HG02973 (cell line): ENCODE measurements at regions not wholly inside any gene's neighbourhood (a gene's known extent, or its start where the extent isn't known, plus 50 kb on each side); places are given as distances from the start of the nearest gene placed in this dataset.

ENCODE experiments used
- ATAC-seq: cut with Tn5 transposase; IDR thresholded peaks from one replicate; pipeline ENCODE4 v1.9.1; 2021; ENCODE audit warnings: moderate library complexity; ENCODE audit not compliant: unreplicated experiment

DNA sequence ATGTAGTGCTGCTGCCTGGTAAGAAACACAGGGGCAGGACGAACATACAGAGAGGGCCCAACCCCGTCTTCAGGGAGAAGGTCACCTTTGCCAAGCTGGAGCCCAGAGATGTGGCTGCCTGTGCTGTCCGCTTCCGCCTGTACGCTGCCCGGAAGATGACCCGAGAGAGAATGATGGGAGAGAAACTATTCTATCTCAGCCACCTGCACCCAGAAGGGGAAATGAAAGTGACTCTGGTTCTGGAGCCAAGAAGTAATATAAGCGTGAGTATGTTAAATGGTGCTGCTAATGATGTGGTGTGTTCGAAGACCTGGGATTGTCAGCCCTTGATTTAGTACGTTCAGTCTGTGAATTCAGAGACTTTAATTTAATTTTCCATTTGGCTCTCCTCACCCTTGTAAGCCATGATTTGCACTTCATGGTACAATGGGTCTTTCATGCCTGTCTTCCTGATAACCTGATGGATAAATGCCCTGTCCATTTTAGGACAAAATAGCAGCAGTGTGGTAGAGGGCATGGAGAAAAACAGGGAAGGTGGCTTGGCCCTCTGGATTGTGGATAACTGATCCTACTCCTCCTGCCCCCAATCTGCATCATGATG, 318.9 kb downstream of the SNAPC1 start:
- ATAC-seq = peak; percentile 88

DNA sequence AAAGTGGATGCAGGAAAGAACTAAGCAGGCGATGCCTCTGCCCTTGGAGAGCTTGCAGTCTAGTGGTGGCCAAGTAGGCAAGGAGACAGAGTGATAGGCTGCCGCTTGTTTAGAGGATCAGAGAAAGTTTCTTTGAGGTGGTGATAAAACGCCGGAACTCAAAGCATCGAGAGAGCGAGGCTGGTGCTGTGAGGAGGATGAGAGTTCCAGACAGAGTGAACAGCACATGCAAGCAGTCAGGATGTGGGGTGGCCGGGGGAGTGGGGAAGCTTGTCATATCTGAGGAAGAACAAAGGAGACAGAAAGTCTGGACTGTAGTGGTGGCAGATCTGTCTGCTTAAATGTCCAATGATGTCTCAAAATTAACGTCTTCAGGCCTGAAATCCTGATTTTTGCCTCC, 319.7 kb downstream of the SNAPC1 start:
- no peak for ATAC-seq

DNA sequence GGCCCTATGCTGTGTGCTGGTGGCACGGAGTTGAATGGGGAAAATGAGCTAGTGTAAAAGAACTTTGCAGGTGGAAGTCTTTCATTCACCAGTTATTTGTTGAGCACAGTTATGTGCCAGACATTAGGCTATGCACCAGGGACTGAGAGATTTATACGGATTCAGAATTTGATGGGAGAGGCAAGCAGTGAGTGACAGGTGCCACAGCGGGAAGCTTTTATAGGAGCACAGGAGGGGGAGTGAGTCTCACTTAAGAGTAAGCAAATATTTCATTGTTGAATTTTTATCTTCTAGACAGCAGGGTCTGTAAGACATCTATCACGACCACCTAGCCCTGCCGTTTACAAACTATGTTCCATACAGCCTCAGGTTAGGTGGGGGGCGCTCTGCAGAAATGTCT, 320.6 kb downstream of the SNAPC1 start:
- no peak for ATAC-seq

DNA sequence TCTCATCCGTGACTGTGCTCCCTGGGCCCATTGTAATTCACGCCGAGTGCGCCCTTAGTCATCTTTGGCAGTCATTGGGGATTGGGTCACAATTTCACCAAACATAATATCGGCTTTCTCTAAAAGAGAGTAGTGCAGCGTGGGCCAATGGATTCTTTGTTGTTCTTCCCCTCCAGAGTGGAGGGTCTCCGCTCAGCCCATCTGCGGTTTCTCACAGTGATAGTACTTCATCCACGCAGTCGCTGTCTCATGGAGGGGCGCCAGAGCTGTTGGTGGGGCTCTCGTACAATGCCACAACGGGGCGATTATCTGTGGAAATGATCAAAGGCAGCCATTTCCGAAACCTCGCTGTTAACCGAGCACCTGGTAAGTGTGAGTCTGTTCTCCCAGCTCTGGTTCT, 321.8 kb downstream of the SNAPC1 start:
- no peak for ATAC-seq

DNA sequence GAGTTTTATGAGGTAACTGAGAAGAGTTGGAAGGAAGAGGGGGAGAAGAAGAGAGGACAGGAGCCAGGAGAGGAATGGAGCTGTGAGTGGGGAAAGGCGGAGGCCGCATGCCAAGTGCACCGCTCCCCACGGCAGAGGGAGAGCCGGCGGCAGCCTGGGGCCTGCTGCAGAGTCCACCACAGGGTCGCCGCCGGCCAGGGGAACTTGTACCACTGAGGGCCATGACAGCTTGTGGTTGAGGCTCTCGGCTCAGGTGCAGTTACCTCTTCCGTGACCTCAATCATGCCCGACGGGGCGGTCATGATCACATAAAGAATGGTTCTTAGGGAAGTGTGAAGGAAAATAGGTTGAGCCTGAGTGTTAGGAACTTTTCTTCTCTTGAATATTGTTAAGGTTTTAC, 325.0 kb downstream of the SNAPC1 start:
- ATAC-seq = no peak

DNA sequence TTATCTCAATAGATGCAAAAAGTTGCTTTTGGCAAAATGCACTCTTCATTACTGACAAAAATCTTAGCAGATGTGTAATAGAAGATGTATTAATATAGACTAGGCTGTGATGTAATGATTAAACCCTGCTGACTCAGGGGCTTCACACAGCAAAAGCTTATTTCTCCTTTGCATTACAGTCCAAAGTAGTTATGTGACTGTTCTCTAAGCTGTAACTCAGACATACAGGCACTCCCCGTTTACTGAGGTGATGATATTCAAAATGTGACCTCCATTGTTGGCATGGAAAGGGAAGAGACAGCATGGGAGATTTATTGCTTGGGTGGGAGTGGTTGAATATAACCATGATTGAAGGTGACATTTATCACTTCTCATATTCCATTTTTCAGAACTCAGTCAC, 331.5 kb downstream of the SNAPC1 start:
- no peak for ATAC-seq

DNA sequence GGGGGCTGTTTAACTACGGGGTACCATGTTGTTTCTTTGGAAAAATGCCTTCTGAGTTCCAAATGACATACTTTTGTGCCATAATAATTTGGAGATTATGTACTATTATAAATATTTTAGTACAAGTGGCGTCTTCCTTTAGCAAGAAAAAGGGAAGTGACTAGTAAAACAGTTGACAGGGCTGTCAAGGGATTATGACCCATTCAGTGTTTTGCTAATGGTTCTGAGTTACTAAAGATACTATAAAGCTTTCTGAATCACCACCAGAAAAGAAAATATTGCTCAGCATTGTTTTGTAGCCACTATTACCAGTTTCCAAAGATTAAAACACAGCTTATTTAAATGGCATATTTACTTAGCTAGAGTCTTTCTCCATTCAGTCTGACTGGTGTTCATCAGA, 334.9 kb downstream of the SNAPC1 start:
- no peak for ATAC-seq

DNA sequence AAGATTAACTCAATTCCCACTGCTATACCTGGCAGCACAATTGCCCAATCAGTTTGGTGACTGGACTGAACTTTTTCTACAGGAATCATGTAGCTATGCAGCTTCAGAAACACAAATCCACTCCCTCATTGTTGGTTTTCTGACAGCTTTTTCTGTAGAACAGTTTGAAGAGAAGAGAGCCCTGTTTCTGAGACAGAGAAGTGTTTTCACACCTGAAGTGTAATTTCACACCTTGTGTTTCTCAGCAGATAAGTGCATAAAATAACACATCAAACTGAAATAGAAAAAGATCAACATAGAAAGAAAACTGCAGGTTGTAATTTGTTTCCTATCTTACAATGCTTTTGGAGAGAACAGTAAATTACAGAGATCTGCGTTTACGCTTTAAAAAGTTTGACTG, 335.6 kb downstream of the SNAPC1 start:
- no peak for ATAC-seq

DNA sequence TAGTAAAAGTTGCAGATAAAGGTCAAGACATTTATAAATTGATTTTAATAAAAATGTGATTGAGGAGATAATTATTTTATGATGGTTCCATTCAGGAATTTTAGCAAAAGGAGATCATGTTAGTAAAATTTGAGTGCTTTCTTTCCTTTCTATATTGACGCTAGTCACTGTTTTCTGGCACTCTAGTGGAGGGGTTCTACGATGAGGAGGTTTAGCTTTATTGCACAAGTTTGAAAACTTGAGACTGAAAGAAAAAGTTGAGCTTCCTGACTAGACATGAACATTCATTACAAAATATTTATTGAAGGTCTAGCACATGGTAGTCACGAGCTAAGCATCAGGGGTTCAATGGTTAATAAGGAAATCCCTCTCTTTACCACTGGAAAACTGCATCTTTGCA, 336.1 kb downstream of the SNAPC1 start:
- no peak for ATAC-seq

DNA sequence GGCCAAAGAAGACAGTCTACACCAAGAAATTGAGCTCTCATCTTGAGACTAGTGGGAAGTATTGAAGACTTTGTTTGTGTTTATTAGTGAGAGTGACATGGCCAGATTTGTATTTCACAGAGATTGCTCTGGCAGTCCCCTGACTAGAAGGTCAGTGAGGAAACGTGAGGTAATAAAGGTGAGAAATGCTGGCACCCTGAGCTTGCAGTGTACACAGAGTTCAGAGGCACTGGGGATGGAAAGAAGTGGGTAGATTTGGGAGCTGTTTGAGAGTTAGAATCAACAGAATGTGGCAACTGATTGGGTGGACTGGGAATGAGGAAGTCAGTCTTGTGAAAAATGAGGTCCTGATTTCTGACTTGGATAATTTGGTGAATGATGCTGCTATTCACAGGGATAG, 336.9 kb downstream of the SNAPC1 start:
- ATAC-seq = no peak

DNA sequence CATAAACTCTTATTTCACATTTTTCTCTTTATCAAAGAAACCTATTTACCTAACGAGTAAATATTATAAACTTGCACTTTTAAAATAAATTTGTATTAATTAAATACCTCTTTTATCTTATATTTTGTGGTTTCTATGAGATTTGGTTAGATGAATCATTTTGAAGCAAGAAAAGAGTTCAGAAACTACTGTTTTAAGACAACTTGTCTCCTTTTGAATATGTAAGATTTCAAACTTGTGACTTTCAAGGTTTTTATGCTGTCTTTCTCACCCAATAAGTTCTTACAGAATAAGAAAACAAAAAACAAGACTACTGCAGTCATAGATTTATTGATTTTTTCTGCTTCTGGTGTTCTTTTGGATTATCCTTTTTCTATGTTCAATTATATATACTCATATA, 339.0 kb downstream of the SNAPC1 start:
- no peak for ATAC-seq

DNA sequence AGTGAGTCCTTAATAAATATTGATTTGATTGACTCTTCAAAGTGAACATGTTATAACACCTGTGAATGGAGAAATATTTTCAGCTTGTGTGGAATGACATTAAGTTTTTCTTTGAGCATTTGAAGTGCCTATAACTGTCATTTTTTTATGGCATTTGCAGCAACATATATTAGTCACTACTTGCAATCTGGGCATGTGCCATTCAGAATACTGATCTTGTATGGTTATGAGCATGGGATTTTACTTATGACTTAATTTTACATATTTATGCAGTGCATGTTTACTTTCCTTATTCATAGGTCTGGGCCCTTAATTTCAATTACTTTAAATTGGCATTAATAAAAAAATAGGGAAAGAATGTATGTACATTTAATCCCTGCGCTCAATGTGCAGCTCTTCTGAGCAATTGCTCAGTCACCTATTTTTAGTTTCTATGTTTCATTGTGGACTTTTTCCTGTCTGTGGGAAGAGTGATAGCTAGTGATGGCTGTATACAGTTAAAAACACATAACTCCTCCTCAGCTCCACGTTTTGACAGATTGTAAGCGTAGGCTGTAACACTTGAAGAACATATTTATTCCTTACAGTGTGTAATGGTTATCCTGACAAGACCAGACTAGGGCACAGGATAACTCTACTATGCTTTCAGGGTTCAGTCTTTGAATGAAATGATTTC, 339.6 kb downstream of the SNAPC1 start:
- ATAC-seq = no peak

DNA sequence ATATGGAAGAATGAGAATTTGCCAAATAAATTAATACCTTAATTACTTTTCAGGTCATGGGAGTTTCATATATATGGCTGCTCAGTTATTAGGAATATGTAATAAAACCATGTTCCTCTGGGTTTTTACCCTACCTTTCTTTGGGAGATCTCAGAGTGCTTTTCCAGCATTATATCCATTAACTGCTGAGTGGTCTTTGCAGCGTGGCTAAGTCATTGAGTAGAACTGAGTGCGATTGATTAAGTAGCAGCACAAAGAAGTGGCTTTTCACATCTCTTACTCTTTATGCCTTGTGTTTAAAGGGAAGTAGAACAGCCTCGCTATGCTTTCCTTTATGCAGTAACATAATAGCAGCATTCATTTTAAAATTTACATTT, 340.1 kb downstream of the SNAPC1 start:
- no peak for ATAC-seq

DNA sequence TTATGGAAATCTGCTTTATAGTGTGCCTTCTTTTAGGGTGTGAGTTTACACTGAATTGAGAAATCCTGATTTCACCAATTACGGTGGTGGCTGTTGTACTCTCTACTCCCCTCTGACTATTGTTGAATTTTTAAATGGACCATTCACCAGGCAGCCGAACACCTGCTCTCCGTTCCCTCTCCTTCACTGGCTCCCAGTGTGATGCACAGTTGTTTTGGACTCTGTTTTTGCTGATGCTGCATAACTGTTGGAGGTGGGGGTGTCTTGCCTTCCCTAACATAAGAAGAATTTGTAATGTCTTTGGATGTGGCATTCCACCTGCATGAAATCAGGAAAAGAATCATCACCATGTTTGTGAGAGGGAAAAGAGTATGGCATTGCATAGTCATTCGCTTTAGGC, 341.2 kb downstream of the SNAPC1 start:
- no peak for ATAC-seq

DNA sequence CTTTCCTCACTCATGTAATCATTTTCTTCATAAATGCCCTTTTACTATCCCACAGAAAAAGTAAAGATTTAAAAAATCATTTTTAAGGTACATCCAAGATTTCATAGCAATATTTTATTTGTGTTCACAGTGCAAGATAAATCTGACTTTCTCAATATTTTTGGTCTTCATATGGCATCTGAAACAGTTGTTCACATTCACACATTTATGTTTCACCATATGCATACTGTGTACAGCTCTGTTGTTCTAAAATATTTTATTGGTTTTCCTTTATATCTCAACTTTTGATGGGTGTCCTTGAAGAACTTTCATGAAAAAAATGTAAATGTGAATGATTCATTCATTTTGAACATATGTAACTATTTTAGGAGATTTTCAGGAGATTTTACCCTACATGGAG, 348.7 kb downstream of the SNAPC1 start:
- no peak for ATAC-seq

DNA sequence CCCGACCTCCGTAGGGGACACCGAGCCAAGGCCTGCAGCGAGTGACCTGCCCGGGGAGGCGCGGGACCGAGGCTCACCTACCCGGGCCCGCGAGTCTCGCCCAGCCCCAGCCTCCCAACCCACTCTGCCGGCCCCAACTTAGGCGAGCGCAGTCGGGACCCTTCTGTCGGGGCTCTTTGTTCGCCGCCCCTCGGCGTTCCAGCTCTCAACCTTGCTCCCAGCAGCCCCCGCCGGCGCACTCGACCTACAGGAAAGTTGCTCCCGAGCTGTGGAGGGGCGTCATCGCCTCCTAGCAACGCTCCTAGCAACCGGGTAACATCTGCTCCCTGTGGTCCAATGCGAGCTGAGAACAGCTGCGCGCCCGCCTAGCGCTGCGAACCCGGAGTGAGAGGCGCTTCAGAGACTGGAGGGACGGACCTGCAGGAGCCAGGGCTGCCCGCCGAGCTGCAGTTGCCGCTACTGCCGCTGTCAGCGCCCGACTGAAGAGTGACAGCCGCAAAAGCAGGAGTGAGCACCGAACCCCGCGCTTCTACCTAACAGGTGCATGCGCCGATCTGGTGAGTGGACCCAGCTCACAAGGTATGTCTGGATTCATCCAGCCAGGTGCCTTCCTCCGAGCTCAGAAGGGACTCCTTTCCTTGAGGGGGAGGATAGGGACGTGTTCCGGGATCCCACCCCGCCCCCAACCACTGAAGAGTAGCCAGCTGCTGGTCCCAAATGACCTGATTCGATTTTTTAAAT, 355.0 kb downstream of the SNAPC1 start:
- ATAC-seq = peak; percentile 94

DNA sequence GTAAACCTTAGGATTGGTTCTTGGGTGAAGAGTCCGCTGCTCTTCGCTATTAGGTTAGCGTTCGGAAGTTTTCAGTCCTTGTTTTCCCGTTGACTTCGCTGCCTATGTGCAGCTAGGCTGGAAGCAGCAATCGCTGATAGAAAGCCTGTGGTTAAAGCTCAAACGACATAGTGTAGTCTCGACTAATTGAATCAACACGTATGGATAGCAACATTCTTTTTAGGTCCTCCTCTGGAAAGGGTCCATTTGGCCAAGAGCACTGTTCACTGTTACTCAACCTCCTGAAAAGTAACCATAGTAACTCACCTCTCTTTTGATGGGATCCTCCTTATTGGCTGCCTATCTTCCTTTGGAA, 355.5 kb downstream of the SNAPC1 start:
- no peak for ATAC-seq

DNA sequence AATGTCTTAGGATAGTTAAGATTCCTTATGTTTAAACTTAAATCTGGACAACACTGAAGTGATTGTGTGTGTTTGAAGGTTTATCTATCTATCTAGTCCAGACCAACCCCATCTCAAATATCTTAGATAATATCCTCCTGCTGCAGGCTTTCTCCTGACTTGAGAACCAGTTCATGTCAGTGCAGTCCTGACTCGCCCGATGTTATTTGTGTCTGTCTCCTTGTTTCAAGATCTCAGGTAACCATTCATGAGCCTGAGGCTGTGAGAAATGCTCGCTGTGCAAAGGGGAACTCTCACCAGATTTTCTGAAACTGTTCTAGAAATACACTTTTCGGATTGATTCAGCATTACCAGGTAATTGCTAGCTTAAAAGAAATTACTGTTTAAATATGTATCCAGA, 356.2 kb downstream of the SNAPC1 start:
- ATAC-seq = no peak

DNA sequence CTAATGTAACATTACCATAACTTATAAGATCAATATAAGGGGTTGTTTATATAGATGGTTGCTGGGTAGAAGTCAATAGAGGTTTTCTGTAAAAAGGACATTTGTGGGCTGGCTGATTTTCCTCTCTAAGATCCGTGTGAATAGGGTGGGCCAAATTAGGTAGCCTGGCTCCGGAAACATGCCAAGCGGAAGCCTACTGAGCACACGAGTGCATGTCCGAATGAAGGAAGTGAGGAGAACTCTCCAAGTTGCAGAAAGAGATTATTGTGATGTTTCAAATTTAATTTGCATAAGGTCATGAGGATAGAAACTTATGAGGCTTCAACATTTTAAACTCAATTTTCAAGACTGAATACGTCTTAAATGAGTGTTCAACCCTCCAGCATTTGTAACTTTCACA, 356.7 kb downstream of the SNAPC1 start:
- ATAC-seq = no peak

DNA sequence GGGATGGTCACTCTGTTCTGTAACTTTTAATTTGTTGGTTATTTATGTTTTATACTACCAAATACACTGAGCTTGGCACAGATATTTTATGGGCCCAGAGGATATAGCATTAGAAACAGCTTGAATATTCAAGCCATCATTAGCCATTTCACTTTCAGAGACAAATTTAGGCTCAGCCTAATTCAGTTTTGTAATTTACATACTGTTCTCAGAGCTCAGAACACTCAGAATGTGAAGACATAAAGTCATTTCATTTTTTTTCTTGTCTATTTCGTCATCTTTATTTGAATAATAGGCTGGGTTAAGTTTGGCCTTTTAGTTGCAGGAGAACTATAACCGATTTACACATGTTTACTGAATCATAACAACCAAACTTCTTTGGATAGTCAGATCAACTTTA, 361.7 kb downstream of the SNAPC1 start:
- peak; percentile 66 for ATAC-seq

DNA sequence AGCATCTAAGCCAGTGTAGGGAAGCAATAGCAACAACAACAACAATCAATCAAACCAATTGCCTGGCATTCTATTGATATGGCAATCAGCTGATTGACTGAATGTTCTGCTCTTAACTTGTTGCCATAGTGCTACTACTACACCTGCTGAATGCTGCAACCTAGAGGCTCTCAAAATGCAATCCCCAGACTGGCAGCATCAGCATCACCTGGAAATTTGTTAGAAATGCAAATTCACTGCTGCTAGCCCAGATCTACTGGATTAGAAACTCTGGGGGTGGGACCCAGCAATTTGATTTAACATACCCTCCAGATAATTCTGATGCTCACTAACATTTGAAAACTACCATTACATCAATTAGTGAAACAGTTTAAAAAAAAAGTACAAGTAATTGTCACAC, 363.6 kb downstream of the SNAPC1 start:
- ATAC-seq = no peak

DNA sequence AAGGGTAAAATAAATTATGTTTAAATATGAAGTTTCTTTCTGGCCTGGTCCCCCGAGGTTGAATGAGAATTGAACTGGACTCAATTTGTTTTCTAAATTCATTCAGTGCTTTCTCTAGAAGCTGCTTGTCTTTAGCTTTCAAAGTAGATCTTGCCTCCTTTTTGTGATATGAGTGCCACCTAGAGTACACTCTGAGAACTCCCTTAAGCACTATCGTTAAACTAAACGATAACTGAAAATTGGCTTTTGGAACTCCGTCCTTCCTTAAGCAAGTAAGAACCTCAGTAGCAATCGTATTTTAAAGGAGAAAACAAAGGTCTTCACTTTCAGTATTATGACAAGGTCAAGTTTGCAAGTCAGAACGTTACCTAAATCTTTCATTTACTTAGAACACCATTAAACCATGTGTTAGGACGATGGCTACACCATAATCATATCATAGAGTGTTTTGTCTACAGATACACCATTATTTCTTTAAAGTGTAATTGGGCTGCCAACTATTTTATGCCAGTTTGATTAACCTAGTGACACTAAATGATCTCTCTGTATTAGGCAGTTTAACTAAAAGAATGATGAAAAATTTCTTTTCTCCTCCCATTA, 364.8 kb downstream of the SNAPC1 start:
- peak; percentile 61 for ATAC-seq
